SK-N-SH (cell line): ENCODE measurements at regions not wholly inside any gene's neighbourhood (a gene's known extent, or its start where the extent isn't known, plus 50 kb on each side); places are given as distances from the start of the nearest gene placed in this dataset.

ENCODE experiments used
- CTCF ChIA-PET: fragments of 300-600, 350-600 bp; formaldehyde crosslinking; extraction: SDS; loops from one replicate; lab custom pipeline; 2021; lab: Yijun Ruan, JAX
- POLR2A ChIA-PET: fragments of 350-600 bp; sonication (Branson Sonifier 250); formaldehyde crosslinking; extraction: SDS; loops from one replicate; lab custom pipeline; 2020; ENCODE audit warnings: antibody characterized with exemption, inconsistent platforms; lab: Yijun Ruan, JAX
- DNase-seq: peaks from one replicate; pipeline ENCODE4 v3.0.0; 2012
- H2AFZ ChIP-seq: fragments of 200-600 bp; sonication (generic); 2 replicates; pipeline ENCODE4 v1.8.1; 2016; ENCODE audit warnings: antibody characterized with exemption, mild to moderate bottlenecking, low read depth
- H3F3A ChIP-seq: fragments of 200-600 bp; sonication (generic); replicated peaks from 2 replicates; pipeline ENCODE3; 2016; ENCODE audit warnings: antibody characterized with exemption, mild to moderate bottlenecking; ENCODE audit not compliant: insufficient read depth
- H3K27ac ChIP-seq, 2 experiments: fragments of 200-500 bp in 1 of 2; fragments of 200-600 bp in 1 of 2; sonication (Bioruptor generic) in 1 of 2; sonication (generic), shearing (Covaris generic) in 1 of 2; 2 replicates each; pipeline versions ENCODE4 v1.5.1 to v1.6.1; 2014 to 2016; ENCODE audit warnings: low read depth in 2 of 2, inconsistent platforms in 1 of 2, low read length in 1 of 2, mild to moderate bottlenecking in 1 of 2, mixed read lengths in 1 of 2
- H3K27me3 ChIP-seq: fragments of 200-600 bp; sonication (generic), shearing (Covaris generic); 2 replicates; pipeline ENCODE4 v1.6.1; 2016; ENCODE audit warnings: mixed run types; ENCODE audit not compliant: insufficient read depth
- H3K36me3 ChIP-seq, 2 experiments: fragments of 200-500 bp in 1 of 2; fragments of 200-600 bp in 1 of 2; sonication (Bioruptor generic) in 1 of 2; sonication (generic) in 1 of 2; replicated peaks in 1 of 2; 2 replicates each; pipeline versions ENCODE3 to v1.5.1; 2014 to 2016; ENCODE audit warnings: low read length in 1 of 2, mild to moderate bottlenecking in 1 of 2; ENCODE audit not compliant: insufficient read depth in 2 of 2, control insufficient read depth in 1 of 2
- H3K4me1 ChIP-seq, 2 experiments: fragments of 200-500 bp in 1 of 2; fragments of 200-600 bp in 1 of 2; sonication (Bioruptor generic) in 1 of 2; sonication (generic), shearing (Covaris generic) in 1 of 2; 2 replicates each; pipeline versions ENCODE4 v1.5.1 to v1.6.1; 2014 to 2016; ENCODE audit warnings: low read depth in 1 of 2, low read length in 1 of 2, mixed run types in 1 of 2; ENCODE audit not compliant: insufficient read depth in 2 of 2, control insufficient read depth in 1 of 2
- H3K4me2 ChIP-seq: fragments of 200-600 bp; sonication (generic), shearing (Covaris generic); 2 replicates; pipeline ENCODE4 v1.6.1; 2017; ENCODE audit warnings: mixed run types
- H3K4me3 ChIP-seq, 2 experiments: fragments of 200-500 bp in 1 of 2; fragments of 200-600 bp in 1 of 2; sonication (Bioruptor generic) in 1 of 2; sonication (generic), shearing (Covaris generic) in 1 of 2; 2 replicates each; pipeline versions ENCODE4 v1.5.1 to v1.8.1; 2014 to 2016; ENCODE audit warnings: low read depth in 2 of 2, inconsistent platforms in 1 of 2, low read length in 1 of 2, mild to moderate bottlenecking in 1 of 2, mixed read lengths in 1 of 2, moderate library complexity in 1 of 2
- H3K79me2 ChIP-seq: fragments of 200-600 bp; sonication (generic); 2 replicates; pipeline ENCODE4 v1.8.1; 2017; ENCODE audit warnings: mild to moderate bottlenecking; ENCODE audit not compliant: insufficient read depth
- H3K9ac ChIP-seq: fragments of 200-600 bp; sonication (generic); 2 replicates; pipeline ENCODE4 v1.6.1; 2017; ENCODE audit warnings: mixed run types
- H3K9me2 ChIP-seq: fragments of 200-600 bp; sonication (generic); 2 replicates; pipeline ENCODE4 v1.6.1; 2017; ENCODE audit warnings: mixed run types
- H3K9me3 ChIP-seq: fragments of 200-600 bp; sonication (generic); 2 replicates; pipeline ENCODE4 v1.6.1; 2017; ENCODE audit warnings: mixed run types, mild to moderate bottlenecking, moderate library complexity
- H4K20me1 ChIP-seq: fragments of 200-600 bp; sonication (generic); 2 replicates; pipeline ENCODE4 v1.6.1; 2017; ENCODE audit warnings: mild to moderate bottlenecking, mixed run types; ENCODE audit not compliant: insufficient read depth
- ELF1 ChIP-seq: IDR thresholded peaks from 2 replicates; pipeline ENCODE4 v1.4.0; 2012
- EP300 ChIP-seq, 2 experiments: IDR thresholded peaks; 2 replicates each; pipeline versions ENCODE4 v1.4.0 to v1.6.1; 2012; ENCODE audit warnings: borderline replicate concordance in 1 of 2, low read depth in 1 of 2, low read length in 1 of 2
- EZH2phosphoT487 ChIP-seq: fragments of 200-600 bp; sonication (generic); IDR thresholded peaks from 2 replicates; pipeline ENCODE4 v1.6.1; 2017; ENCODE audit warnings: low read depth, mixed run types, mild to moderate bottlenecking, antibody characterized with exemption, moderate library complexity, borderline replicate concordance
- FOXM1 ChIP-seq: IDR thresholded peaks from 2 replicates; pipeline ENCODE4 v1.4.0; 2012; ENCODE audit warnings: low read depth, mild to moderate bottlenecking
- GATA2 ChIP-seq: sonication (generic); formaldehyde crosslinking; IDR thresholded peaks from 2 replicates; pipeline ENCODE4 v1.5.0; 2020; ENCODE audit warnings: mild to moderate bottlenecking, missing genetic modification reagents
- JUND ChIP-seq: IDR thresholded peaks from 2 replicates; pipeline ENCODE4 v1.4.0; 2012
- MEF2A ChIP-seq: IDR thresholded peaks from 2 replicates; pipeline ENCODE4 v1.4.0; 2012; ENCODE audit warnings: low read depth, borderline replicate concordance
- NFIC ChIP-seq: IDR thresholded peaks from 2 replicates; pipeline ENCODE4 v1.4.0; 2012; ENCODE audit warnings: borderline replicate concordance
- NRF1 ChIP-seq: IDR thresholded peaks from 2 replicates; pipeline ENCODE4 v1.6.1; 2012; ENCODE audit warnings: low read depth, mild to moderate bottlenecking, low read length
- POLR2AphosphoS5 ChIP-seq: IDR thresholded peaks from 2 replicates; pipeline ENCODE4 v1.6.1; 2012; ENCODE audit warnings: low read depth, low read length
- RFX5 ChIP-seq: IDR thresholded peaks from 2 replicates; pipeline ENCODE4 v1.6.1; 2012; ENCODE audit warnings: mild to moderate bottlenecking, improper control_type of control experiment, low read length
- SIN3A ChIP-seq: IDR thresholded peaks from 2 replicates; pipeline ENCODE4 v1.6.1; 2012; ENCODE audit warnings: low read depth, mild to moderate bottlenecking, low read length, moderate library complexity, borderline replicate concordance
- SMC3 ChIP-seq: IDR thresholded peaks from 2 replicates; pipeline ENCODE4 v1.6.1; 2012; ENCODE audit warnings: low read depth, low read length, improper control_type of control experiment
- TCF12 ChIP-seq: IDR thresholded peaks from 2 replicates; pipeline ENCODE4 v1.4.0; 2012
- WGBS: methylation state at CpG from one replicate; pipeline ENCODE4 v1.1.6; 2017; ENCODE audit warnings: low lambda C conversion rate; 5-methylcytosine and 5-hydroxymethylcytosine counted together
- TF ChIP-seq, protein P1 (sequence below): fragments of 150-350 bp; IDR thresholded peaks from 2 replicates; pipeline ENCODE4 v1.6.1; 2016; ENCODE audit warnings: mild to moderate bottlenecking, low read depth, low read length
- TF ChIP-seq, protein P2 (sequence below): IDR thresholded peaks from 2 replicates; pipeline ENCODE4; 2012
- TF ChIP-seq, protein P3 (sequence below): fragments of 200-600 bp; sonication (generic); IDR thresholded peaks from 2 replicates; pipeline ENCODE4 v1.6.1; 2017; ENCODE audit warnings: antibody characterized with exemption, mild to moderate bottlenecking, moderate library complexity
- TF ChIP-seq, protein P4 (sequence below): fragments of 150-350 bp; IDR thresholded peaks from 2 replicates; pipeline ENCODE4 v1.6.1; 2017; ENCODE audit warnings: antibody characterized with exemption, low read length, low read depth, borderline replicate concordance
- TF ChIP-seq, protein P5 (sequence below): IDR thresholded peaks from 2 replicates; pipeline ENCODE4 v1.6.1; 2012; ENCODE audit warnings: mild to moderate bottlenecking, low read depth, low read length, moderate library complexity

DNA sequence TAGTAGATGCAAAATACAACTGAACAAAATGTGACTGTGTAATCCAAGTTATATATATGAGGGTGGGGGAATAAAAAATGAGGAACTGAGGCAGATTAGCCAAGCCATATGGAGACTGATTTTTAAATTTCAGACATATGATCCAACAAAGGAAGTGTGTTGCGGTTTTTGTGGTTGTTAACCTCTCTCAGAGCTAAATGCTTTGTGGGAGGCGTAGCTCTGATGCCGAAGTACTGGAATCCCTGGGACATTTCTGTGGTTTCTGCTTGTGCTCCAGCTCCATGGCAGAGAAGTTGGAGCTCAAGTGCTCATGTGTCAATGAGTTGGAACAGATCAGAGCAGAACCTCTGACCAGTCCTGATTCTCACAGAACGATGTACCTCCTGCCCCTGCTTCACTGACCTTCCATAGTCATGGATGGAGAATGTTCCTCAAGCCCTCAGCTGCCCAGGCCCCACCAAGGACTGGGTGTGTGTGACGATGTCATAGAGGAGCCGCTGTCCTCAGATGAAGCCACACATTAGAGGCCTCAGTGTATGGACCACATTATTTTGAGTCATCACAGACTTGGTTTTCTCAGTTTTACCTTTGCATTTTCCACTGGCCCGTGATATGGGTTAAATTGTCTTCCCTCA, 107.6 kb downstream of the SOX1 start:
- Histone ChIP-seq H3K27me3 (peaks cover 39% of the 10 kb centered on the region), H4K20me1 (no peaks in the 10 kb centered on the region), H3F3A (no peaks in the 10 kb centered on the region), H3K4me2 (no peak overlapping the region), H3K27ac (no peak overlapping the region), H2AFZ (no peak overlapping the region), H3K4me3 (no peak overlapping the region), H3K9ac (no peak overlapping the region), H3K79me2 (no peaks in the 10 kb centered on the region), H3K4me1 (no peaks in the 10 kb centered on the region), H3K9me3 (no peaks in the 10 kb centered on the region), H3K36me3 (no peaks in the 10 kb centered on the region), H3K9me2 (no peaks in the 10 kb centered on the region)
- DNase-seq = no peak
- WGBS = 7% methylated on average over 7 of the region's 7 CpGs
- ChIA-PET CTCF (no interaction called here), POLR2A (no interaction called here)
- TF ChIP-seq MEF2A (no peak), TCF12 (no peak), SMC3 (no peak), NFIC (no peak), FOXM1 (no peak), ELF1 (no peak), POLR2AphosphoS5 (no peak), RFX5 (no peak), EZH2phosphoT487 (no peak), EP300 (IDR thresholded peaks at IDR 0.05; ENCODE audit: borderline replicate concordance in 1 of 2, low read depth in 1 of 2, low read length in 1 of 2) (no peak), NRF1 (no peak), JUND (no peak), SIN3A (no peak), GATA2 (CRISPR knock-in tag) (no peak)
- TF ChIP-seq, protein P1, sequence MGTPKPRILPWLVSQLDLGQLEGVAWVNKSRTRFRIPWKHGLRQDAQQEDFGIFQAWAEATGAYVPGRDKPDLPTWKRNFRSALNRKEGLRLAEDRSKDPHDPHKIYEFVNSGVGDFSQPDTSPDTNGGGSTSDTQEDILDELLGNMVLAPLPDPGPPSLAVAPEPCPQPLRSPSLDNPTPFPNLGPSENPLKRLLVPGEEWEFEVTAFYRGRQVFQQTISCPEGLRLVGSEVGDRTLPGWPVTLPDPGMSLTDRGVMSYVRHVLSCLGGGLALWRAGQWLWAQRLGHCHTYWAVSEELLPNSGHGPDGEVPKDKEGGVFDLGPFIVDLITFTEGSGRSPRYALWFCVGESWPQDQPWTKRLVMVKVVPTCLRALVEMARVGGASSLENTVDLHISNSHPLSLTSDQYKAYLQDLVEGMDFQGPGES = no peak
- TF ChIP-seq, protein P2, sequence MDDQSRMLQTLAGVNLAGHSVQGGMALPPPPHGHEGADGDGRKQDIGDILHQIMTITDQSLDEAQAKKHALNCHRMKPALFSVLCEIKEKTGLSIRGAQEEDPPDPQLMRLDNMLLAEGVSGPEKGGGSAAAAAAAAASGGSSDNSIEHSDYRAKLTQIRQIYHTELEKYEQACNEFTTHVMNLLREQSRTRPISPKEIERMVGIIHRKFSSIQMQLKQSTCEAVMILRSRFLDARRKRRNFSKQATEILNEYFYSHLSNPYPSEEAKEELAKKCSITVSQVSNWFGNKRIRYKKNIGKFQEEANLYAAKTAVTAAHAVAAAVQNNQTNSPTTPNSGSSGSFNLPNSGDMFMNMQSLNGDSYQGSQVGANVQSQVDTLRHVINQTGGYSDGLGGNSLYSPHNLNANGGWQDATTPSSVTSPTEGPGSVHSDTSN = no peak
- TF ChIP-seq, protein P3, sequence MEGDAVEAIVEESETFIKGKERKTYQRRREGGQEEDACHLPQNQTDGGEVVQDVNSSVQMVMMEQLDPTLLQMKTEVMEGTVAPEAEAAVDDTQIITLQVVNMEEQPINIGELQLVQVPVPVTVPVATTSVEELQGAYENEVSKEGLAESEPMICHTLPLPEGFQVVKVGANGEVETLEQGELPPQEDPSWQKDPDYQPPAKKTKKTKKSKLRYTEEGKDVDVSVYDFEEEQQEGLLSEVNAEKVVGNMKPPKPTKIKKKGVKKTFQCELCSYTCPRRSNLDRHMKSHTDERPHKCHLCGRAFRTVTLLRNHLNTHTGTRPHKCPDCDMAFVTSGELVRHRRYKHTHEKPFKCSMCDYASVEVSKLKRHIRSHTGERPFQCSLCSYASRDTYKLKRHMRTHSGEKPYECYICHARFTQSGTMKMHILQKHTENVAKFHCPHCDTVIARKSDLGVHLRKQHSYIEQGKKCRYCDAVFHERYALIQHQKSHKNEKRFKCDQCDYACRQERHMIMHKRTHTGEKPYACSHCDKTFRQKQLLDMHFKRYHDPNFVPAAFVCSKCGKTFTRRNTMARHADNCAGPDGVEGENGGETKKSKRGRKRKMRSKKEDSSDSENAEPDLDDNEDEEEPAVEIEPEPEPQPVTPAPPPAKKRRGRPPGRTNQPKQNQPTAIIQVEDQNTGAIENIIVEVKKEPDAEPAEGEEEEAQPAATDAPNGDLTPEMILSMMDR = no peak
- TF ChIP-seq, protein P4, sequence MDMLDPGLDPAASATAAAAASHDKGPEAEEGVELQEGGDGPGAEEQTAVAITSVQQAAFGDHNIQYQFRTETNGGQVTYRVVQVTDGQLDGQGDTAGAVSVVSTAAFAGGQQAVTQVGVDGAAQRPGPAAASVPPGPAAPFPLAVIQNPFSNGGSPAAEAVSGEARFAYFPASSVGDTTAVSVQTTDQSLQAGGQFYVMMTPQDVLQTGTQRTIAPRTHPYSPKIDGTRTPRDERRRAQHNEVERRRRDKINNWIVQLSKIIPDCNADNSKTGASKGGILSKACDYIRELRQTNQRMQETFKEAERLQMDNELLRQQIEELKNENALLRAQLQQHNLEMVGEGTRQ = no peak
- TF ChIP-seq, protein P5, sequence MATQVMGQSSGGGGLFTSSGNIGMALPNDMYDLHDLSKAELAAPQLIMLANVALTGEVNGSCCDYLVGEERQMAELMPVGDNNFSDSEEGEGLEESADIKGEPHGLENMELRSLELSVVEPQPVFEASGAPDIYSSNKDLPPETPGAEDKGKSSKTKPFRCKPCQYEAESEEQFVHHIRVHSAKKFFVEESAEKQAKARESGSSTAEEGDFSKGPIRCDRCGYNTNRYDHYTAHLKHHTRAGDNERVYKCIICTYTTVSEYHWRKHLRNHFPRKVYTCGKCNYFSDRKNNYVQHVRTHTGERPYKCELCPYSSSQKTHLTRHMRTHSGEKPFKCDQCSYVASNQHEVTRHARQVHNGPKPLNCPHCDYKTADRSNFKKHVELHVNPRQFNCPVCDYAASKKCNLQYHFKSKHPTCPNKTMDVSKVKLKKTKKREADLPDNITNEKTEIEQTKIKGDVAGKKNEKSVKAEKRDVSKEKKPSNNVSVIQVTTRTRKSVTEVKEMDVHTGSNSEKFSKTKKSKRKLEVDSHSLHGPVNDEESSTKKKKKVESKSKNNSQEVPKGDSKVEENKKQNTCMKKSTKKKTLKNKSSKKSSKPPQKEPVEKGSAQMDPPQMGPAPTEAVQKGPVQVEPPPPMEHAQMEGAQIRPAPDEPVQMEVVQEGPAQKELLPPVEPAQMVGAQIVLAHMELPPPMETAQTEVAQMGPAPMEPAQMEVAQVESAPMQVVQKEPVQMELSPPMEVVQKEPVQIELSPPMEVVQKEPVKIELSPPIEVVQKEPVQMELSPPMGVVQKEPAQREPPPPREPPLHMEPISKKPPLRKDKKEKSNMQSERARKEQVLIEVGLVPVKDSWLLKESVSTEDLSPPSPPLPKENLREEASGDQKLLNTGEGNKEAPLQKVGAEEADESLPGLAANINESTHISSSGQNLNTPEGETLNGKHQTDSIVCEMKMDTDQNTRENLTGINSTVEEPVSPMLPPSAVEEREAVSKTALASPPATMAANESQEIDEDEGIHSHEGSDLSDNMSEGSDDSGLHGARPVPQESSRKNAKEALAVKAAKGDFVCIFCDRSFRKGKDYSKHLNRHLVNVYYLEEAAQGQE = no peak
